GM10248 (cell line): ENCODE measurements at regions not wholly inside any gene's neighbourhood (a gene's known extent, or its start where the extent isn't known, plus 50 kb on each side); places are given as distances from the start of the nearest gene placed in this dataset.

ENCODE experiments used
- CTCF ChIA-PET: fragments of 300-600 bp; sonication (Branson Sonifier 250); formaldehyde crosslinking; extraction: SDS; loops from one replicate; lab custom pipeline; 2021; ENCODE audit warnings: antibody characterized with exemption; lab: Yijun Ruan, JAX
- POLR2A ChIA-PET: fragments of 350-650 bp; sonication (Branson Sonifier 250); formaldehyde crosslinking; extraction: SDS; loops from one replicate; lab custom pipeline; 2020; ENCODE audit warnings: antibody characterized with exemption; lab: Yijun Ruan, JAX
- DNase-seq: peaks from one replicate; pipeline ENCODE4 v3.0.0; 2012; ENCODE audit errors: extremely low spot score
- TF ChIP-seq, protein P1 (sequence below): IDR thresholded peaks from 2 replicates; pipeline ENCODE4 v1.5.1; 2012; ENCODE audit warnings: mild to moderate bottlenecking, low read depth; ENCODE audit errors: extremely low read depth, missing control alignments, control extremely low read depth

- DNase-seq: no peak
- POLR2A ChIA-PET: no interaction called here
- TF ChIP-seq, protein P1, sequence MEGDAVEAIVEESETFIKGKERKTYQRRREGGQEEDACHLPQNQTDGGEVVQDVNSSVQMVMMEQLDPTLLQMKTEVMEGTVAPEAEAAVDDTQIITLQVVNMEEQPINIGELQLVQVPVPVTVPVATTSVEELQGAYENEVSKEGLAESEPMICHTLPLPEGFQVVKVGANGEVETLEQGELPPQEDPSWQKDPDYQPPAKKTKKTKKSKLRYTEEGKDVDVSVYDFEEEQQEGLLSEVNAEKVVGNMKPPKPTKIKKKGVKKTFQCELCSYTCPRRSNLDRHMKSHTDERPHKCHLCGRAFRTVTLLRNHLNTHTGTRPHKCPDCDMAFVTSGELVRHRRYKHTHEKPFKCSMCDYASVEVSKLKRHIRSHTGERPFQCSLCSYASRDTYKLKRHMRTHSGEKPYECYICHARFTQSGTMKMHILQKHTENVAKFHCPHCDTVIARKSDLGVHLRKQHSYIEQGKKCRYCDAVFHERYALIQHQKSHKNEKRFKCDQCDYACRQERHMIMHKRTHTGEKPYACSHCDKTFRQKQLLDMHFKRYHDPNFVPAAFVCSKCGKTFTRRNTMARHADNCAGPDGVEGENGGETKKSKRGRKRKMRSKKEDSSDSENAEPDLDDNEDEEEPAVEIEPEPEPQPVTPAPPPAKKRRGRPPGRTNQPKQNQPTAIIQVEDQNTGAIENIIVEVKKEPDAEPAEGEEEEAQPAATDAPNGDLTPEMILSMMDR: no peak
- CTCF ChIA-PET: interaction anchor here (0.8 to 2.0 kb wide), 4 partner anchors 9 to 38 kb away, joined by 3 to 11 read pairs (median 5); no protein-coding TSS in a partner anchor
Observed at GRCh38 chr1:65036570-65037051, 70.3 kb upstream of the JAK1 start.

- ChIA-PET CTCF (interaction anchor here (0.8 kb wide), 1 partner anchor 10 kb away, joined by 3 read pairs; no protein-coding TSS in a partner anchor), POLR2A (no interaction called here)
- no peak for DNase-seq
- TF ChIP-seq, protein P1: no peak
Observed at GRCh38 chr1:65039066-65039465, 72.7 kb upstream of the JAK1 start.

DNA sequence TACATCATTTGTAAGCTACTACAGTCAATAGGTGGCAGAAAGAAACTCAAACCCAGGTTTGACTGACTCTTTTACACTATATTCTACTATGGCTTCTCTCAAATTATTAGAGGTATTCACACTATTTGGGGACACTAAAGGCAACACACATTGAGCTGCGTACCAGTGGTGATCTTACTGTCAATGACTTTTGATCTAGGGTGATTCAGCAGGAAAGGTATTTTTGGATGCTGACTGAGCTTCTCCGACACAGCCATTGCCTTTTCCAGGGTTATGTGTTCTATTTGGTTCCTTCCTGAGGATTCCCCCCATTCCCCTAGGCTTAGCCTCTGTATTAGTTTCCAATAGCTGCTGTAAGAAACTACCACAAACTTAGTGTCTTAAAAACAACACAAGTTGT is 73.2 kb upstream of the JAK1 start:
- CTCF ChIA-PET: interaction anchor here (0.8 kb wide), 1 partner anchor 10 kb away, joined by 3 read pairs; no protein-coding TSS in a partner anchor
- TF ChIP-seq, protein P1: no peak
- DNase-seq: no peak
- POLR2A ChIA-PET: no interaction called here

- TF ChIP-seq, protein P1: no peak
- DNase-seq: no peak
- POLR2A ChIA-PET: no interaction called here
- CTCF ChIA-PET: interaction anchor here (1.7 kb wide), 1 partner anchor 18 kb away, joined by 3 read pairs; no protein-coding TSS in a partner anchor
Observed at GRCh38 chr1:65042467-65042866, 76.1 kb upstream of the JAK1 start.

DNA sequence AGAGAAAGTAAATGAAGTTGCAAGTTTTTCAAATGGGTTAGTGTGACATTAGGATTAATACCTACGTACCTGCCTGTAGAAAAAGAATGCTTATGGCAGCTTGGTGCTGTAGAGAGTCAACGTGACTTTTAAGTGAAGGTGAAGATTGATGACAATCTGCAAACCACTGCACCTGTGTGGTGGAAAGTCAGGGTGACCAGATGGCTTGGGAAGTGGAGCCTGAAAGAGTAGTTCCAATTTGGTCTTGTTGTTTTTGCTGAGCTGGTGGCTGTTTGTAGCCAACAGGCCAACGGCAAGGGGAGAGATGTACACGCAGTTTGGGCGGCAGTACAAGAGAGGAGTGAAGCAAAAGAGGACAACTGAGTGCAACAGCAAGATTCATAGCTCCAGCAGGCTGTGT is 78.1 kb upstream of the JAK1 start:
- no peak for DNase-seq
- ChIA-PET POLR2A (no interaction called here), CTCF (interaction anchor here (0.8 to 1.7 kb wide), 2 partner anchors 20 to 220 kb away, joined by 3 to 4 read pairs; no protein-coding TSS in a partner anchor)
- TF ChIP-seq, protein P1: no peak

GRCh38 chr1:65045022-65045817 is 78.9 kb upstream of the JAK1 start:
- TF ChIP-seq, protein P1: no peak
- ChIA-PET CTCF (interaction anchor here (0.7 to 1.7 kb wide), 6 partner anchors 8 to 221 kb away, joined by 3 to 4 read pairs (median 3); no protein-coding TSS in a partner anchor), POLR2A (no interaction called here)
- no peak for DNase-seq
